Thymus (tissue), 11 donors: ENCODE measurements at regions not wholly inside any gene's neighbourhood (a gene's known extent, or its start where the extent isn't known, plus 50 kb on each side); places are given as distances from the start of the nearest gene placed in this dataset.

Source experiments
- DNase-seq, 9 donors: peaks; one replicate each; pipeline ENCODE4 v3.0.0-alpha.2; 2013; ENCODE audit warnings: low spot score in 9 of 9, low read depth in 6 of 9, missing footprints in 1 of 9
- H3K27ac ChIP-seq, 2 donors: one replicate each; pipeline ENCODE4 v1.5.1; 2013; ENCODE audit warnings: control low read depth in 1 of 2, low read depth in 1 of 2, low read length in 1 of 2, mild to moderate bottlenecking in 1 of 2, moderate library complexity in 1 of 2
- H3K27me3 ChIP-seq, 2 donors: one replicate each; pipeline ENCODE4 v1.5.1; 2013; ENCODE audit warnings: low read length in 1 of 2; ENCODE audit not compliant: control insufficient read depth in 2 of 2, insufficient read depth in 1 of 2
- H3K36me3 ChIP-seq, 2 donors: one replicate each; pipeline ENCODE4 v1.5.1; 2013; ENCODE audit warnings: low read length in 1 of 2, mild to moderate bottlenecking in 1 of 2, moderate library complexity in 1 of 2; ENCODE audit not compliant: control insufficient read depth in 2 of 2, insufficient read depth in 2 of 2
- H3K4me1 ChIP-seq, 2 donors: one replicate each; pipeline ENCODE4 v1.5.1; 2013; ENCODE audit warnings: low read length in 2 of 2; ENCODE audit not compliant: control insufficient read depth in 2 of 2, insufficient read depth in 2 of 2
- H3K4me3 ChIP-seq, 2 donors: one replicate each; pipeline ENCODE4 v1.5.1; 2013; ENCODE audit warnings: low read length in 2 of 2, control low read depth in 1 of 2, mild to moderate bottlenecking in 1 of 2
- H3K9me3 ChIP-seq, 2 donors: one replicate each; pipeline ENCODE4 v1.5.1; 2013; ENCODE audit warnings: low read length in 1 of 2, mild to moderate bottlenecking in 1 of 2; ENCODE audit not compliant: control insufficient read depth in 2 of 2, insufficient read depth in 1 of 2
- WGBS: extraction: QIAGEN DNeasy Blood & Tissue Kit; methylation state at CpG from one replicate; pipeline ENCODE4 v1.1.7; 2013; 5-methylcytosine and 5-hydroxymethylcytosine counted together
- donor health status: healthy.

DNA sequence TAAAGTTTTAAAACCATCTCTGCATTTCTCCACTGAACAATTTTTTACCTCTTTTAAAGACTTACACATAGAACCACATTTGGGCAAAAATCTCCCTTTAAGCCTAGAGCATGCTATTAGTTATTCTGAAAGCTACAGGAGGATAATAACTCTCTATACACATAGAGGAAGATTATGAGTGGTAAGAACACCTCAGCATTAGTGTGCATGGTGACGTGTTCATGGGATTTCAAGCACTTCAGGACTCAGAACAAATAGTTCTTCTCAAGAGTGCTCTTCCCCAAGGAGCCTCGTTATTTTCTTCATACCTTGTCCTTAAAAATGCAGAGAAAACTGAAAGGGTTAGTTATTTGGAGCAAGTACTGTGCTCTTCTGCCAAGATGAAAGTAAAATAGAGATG is 256.9 kb upstream of the TUSC1 start:
- Histone ChIP-seq H3K36me3 (no peaks in the 10 kb centered on the region), H3K4me3 (no peak overlapping the region), H3K9me3 (no peaks in the 10 kb centered on the region), H3K27me3 (no peaks in the 10 kb centered on the region), H3K27ac (no peak overlapping the region), H3K4me1 (no peaks in the 10 kb centered on the region)
- WGBS, result 69% methylated on average over 2 of the region's 2 CpGs
- DNase-seq, result no peak

- Histone ChIP-seq H3K4me1 (no peaks in the 10 kb centered on the region), H3K27ac (no peak overlapping the region), H3K4me3 (no peak overlapping the region), H3K27me3 (no peaks in the 10 kb centered on the region), H3K36me3 (no peaks in the 10 kb centered on the region), H3K9me3 (no peaks in the 10 kb centered on the region)
- 86% methylated on average over 2 of the region's 2 CpGs for WGBS
- no peak for DNase-seq
Measured at GRCh38 chr9:25918761-25919160, 240.5 kb upstream of the TUSC1 start.

DNA sequence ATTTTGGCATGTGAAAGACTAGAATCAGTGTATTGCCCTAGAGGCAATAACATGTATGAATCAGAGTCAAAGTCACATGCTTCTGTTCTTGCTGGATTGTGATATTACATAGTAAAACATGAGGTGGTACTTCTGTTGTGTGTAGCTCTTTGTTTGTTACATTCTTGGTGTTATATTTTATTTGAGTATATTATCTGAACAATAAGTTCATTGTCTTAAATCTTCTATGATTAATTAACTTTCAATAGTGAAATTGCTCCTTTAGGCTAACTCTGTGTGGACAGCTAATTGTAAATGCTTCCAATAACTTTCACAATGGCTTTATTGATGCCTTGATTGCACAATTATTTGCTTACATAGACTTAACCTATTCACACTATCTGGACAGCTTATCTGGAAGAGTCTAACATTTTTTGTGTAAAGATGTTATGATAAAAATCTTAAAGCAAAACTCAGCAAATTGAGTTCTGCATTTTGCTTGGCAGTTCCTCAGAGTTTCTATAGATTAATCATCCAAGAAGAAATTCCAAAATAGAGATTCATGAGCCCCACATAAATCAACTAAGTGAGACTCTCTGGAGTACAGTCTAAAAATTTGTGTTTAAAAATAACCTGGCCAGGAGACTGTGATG is 239.6 kb upstream of the TUSC1 start:
- Histone ChIP-seq H3K27me3 (no peaks in the 10 kb centered on the region), H3K27ac (no peak overlapping the region), H3K4me3 (no peak overlapping the region), H3K36me3 (no peaks in the 10 kb centered on the region), H3K4me1 (no peaks in the 10 kb centered on the region), H3K9me3 (no peaks in the 10 kb centered on the region)
- no peak for DNase-seq

DNA sequence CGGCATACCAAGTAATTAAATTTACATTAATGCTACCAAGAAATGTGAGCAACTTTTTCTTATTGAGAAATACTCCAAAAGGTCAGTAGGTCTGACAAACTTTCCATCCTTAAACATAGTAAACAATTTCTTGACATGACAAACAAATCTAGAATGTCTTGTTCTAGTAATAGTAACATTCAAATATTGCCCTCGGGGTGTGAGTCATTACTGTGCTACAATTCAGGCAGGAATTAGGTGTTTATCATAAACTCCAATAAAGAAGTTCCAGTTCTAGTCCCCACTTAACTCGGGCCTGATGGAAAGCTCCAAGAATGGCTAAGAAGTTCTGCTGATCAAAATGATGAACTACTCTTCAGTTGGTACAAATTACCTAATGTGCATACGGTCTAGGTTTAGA is 235.6 kb upstream of the TUSC1 start:
- Histone ChIP-seq H3K36me3 (no peaks in the 10 kb centered on the region), H3K27me3 (no peaks in the 10 kb centered on the region), H3K4me3 (no peak overlapping the region), H3K4me1 (no peaks in the 10 kb centered on the region), H3K9me3 (no peaks in the 10 kb centered on the region), H3K27ac (no peak overlapping the region)
- WGBS, result 90% methylated on average over 4 of the region's 4 CpGs
- DNase-seq, result no peak

DNA sequence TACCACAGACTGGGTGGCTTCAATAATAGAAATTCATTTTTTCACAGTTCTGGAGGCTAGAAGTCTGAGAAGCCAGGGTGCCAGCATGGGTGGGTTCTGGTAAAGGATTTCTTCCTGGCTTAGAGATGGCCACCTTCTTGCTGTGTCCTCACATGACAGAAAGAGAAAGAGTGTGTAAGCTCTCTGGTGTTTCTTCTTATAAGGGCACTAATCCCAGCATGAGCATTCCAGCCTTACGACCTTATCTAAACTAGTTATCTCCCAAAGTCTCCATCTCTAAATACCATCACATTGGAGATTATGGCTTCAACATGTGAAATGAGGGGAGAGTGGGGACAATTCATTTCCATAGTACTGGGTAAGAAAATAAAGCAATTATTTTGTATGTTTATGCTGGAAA is 226.5 kb upstream of the TUSC1 start:
- WGBS, result 83% methylated on average over 1 of the region's 1 CpG
- no peaks in the 10 kb centered on the region for H3K36me3 ChIP-seq
- DNase-seq, result no peak

GRCh38 chr9:25891527-25891926 is 213.3 kb upstream of the TUSC1 start:
- Histone ChIP-seq H3K27ac (no peak overlapping the region), H3K36me3 (no peaks in the 10 kb centered on the region), H3K4me1 (no peaks in the 10 kb centered on the region), H3K27me3 (no peaks in the 10 kb centered on the region), H3K4me3 (no peak overlapping the region), H3K9me3 (peaks cover 2 to 6% of the 10 kb centered on the region in 2 donors)
- 85% methylated on average over 3 of the region's 3 CpGs for WGBS
- DNase-seq, result no peak

More for the DNA sequence above, 226.5 kb upstream of the TUSC1 start:
- Histone ChIP-seq H3K27me3 (no peaks in the 10 kb centered on the region), H3K4me3 (no peak overlapping the region), H3K27ac (no peak overlapping the region), H3K9me3 (no peaks in the 10 kb centered on the region), H3K4me1 (no peaks in the 10 kb centered on the region)

DNA sequence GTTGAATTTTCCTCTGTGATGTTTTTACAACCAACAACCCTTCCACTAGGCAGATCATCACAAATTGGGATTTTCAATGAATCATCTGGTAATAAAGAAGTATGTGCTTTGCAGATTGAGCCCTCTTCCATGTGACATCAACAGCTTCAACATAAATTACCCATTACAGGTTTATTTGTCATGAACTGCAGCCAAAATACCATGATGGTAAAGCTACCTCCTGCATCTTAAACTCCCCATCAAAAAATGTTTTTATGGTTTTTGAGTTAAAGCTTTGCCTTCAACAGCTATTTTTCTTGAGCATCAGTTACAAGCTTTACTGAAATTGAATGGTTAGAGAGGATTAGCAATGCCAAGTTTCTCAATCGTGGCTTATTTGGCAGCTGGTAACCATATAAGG is 211.4 kb upstream of the TUSC1 start:
- 90% methylated on average over 1 of the region's 1 CpG for WGBS
- no peaks in the 10 kb centered on the region for H3K36me3 ChIP-seq

GRCh38 chr9:25876248-25876647 is 198.0 kb upstream of the TUSC1 start:
- DNase-seq, result no peak
- Histone ChIP-seq H3K9me3 (peaks cover 0 to 6% of the 10 kb centered on the region in 2 donors), H3K27me3 (no peaks in the 10 kb centered on the region), H3K4me1 (no peaks in the 10 kb centered on the region), H3K4me3 (no peak overlapping the region), H3K36me3 (no peaks in the 10 kb centered on the region), H3K27ac (no peak overlapping the region)
- WGBS, result 93% methylated on average over 1 of the region's 1 CpG

More for the DNA sequence above, 211.4 kb upstream of the TUSC1 start:
- DNase-seq, result no peak
- peaks cover 2 to 6% of the 10 kb centered on the region in 2 donors for H3K9me3 ChIP-seq
- no peak overlapping the region for H3K4me3 ChIP-seq
- no peaks in the 10 kb centered on the region for H3K4me1 ChIP-seq
- H3K27me3 ChIP-seq, result no peaks in the 10 kb centered on the region
- H3K27ac ChIP-seq, result no peak overlapping the region

DNA sequence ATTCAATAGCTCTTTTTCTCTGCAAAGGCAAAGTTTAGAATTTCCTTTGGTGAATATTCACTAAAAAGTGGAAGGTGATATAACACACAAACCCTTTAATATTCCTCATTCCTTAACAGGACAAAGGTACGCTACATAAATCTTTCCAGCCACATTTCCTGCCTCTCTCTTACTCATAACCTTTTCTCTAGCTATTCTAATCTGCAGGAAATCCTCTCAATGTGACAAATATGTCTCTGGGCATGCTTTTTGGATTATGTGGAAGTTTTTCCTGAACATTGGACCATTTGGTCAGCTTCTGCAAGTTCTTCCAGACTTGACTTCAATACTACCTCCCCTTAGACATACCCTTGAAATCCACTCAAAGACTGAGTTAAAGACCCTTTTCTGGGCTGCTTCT is 186.3 kb upstream of the TUSC1 start:
- peaks cover 0 to under 1% of the 10 kb centered on the region in 2 donors for H3K9me3 ChIP-seq
- no peaks in the 10 kb centered on the region for H3K36me3 ChIP-seq
- H3K27me3 ChIP-seq, result no peaks in the 10 kb centered on the region
- no peak for DNase-seq
- no peak overlapping the region for H3K27ac ChIP-seq
- no peaks in the 10 kb centered on the region for H3K4me1 ChIP-seq
- 76% methylated on average over 1 of the region's 1 CpG for WGBS
- H3K4me3 ChIP-seq, result no peak overlapping the region

DNA sequence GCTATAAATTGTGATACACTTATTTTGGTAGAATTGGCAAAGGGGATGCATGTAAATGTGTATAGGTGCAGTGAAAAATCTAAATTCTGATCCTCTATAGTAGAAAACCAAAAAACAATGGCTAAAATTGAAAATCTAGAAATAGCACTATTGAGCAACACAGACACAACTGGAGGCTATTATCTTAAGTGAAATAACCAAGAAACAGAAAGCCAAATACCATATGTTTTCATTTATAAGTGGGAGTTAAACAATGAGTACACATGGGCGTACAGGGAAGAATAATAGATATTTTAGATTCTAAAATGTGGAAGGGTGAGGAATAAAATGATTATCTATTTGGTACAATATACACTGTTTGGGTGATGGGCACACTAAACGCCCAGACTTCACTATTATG is 183.2 kb upstream of the TUSC1 start:
- Histone ChIP-seq H3K4me3 (no peak overlapping the region), H3K27me3 (no peaks in the 10 kb centered on the region), H3K27ac (no peak overlapping the region), H3K9me3 (no peaks in the 10 kb centered on the region), H3K4me1 (no peaks in the 10 kb centered on the region), H3K36me3 (no peaks in the 10 kb centered on the region)
- WGBS, result 89% methylated on average over 2 of the region's 2 CpGs
- no peak for DNase-seq
